Activated B cell treated with CpG ODN at 0.5 μM for 24 hours (primary cell): ENCODE measurements at regions not wholly inside any gene's neighbourhood (a gene's known extent, or its start where the extent isn't known, plus 50 kb on each side); places are given as distances from the start of the nearest gene placed in this dataset.

Experiments
- ATAC-seq: fragments of 200-7000 bp; cut with Tn5 transposase; one replicate; pipeline ENCODE4 v1.10.0; 2021; ENCODE audit warnings: low read depth, mild to moderate bottlenecking, moderate library complexity
- CTCF ChIA-PET: fragments of 350-600 bp; sonication (Branson Sonifier 250); formaldehyde crosslinking; loops from one replicate; lab custom pipeline; 2021; ENCODE audit warnings: antibody characterized with exemption; lab: Charles Lee
- POLR2A ChIA-PET: fragments of 350-600 bp; sonication (Branson Sonifier 250); formaldehyde crosslinking; loops from one replicate; lab custom pipeline; 2021; ENCODE audit warnings: antibody characterized with exemption; lab: Charles Lee
- DNase-seq: peaks from one replicate; pipeline ENCODE4 v3.0.0; 2022
- H3K27ac Mint-ChIP-seq: one replicate; pipeline ENCODE4 v1.8.0; 2020; ENCODE audit warnings: mixed read lengths
- H3K27me3 Mint-ChIP-seq: one replicate; pipeline ENCODE4 v1.8.0; 2021; ENCODE audit warnings: mixed read lengths
- H3K36me3 Mint-ChIP-seq: one replicate; pipeline ENCODE4 v1.8.0; 2021; ENCODE audit warnings: low read depth, mixed read lengths
- H3K4me1 Mint-ChIP-seq: one replicate; pipeline ENCODE4 v1.8.0; 2021; ENCODE audit warnings: mixed read lengths
- H3K4me3 Mint-ChIP-seq: one replicate; pipeline ENCODE4 v1.8.0; 2020; ENCODE audit warnings: mild to moderate bottlenecking, mixed read lengths
- H3K9me3 Mint-ChIP-seq: one replicate; pipeline ENCODE4 v1.8.0; 2020; ENCODE audit warnings: mixed read lengths
- CTCF ChIP-seq: fragments of 200-600 bp; IDR thresholded peaks from one replicate; pipeline ENCODE4 v1.8.0; 2022; ENCODE audit warnings: antibody characterized with exemption, mild to moderate bottlenecking
- intact Hi-C: fragments of 100-400 bp; cut with micrococcal nuclease; formaldehyde crosslinking; loops from one replicate; pipeline ENCODE4 v1.15.1; 2024

DNA sequence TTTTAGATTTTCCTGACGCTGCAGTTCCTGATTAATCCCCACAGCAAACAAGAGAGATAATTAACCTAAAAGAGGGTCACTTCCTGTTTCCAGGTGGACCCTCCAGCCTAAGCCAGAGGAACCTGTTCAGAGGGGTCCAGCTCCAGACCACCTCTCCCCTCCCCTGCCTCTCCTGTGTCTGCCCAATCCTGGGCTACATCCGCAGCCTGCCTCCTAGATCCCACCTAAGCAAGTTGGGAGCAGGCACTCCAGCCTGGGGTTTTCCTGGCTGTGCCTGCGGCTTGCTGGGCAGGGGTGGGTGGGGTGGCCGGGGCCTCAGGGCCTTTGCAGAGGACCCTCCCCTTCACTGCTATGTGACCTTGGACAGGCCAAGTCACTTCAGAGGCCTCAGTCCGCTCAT is 178.6 kb upstream of the LINGO1 start:
- Mint-ChIP-seq H3K4me1 (no peaks in the 10 kb centered on the region), H3K27me3 (peaks cover 13% of the 10 kb centered on the region), H3K27ac (no peak overlapping the region), H3K9me3 (no peaks in the 10 kb centered on the region), H3K4me3 (no peak overlapping the region), H3K36me3 (no peaks in the 10 kb centered on the region)
- intact Hi-C loops = no loop called here
- ChIA-PET POLR2A (no interaction called here), CTCF (no interaction called here)
- ATAC-seq (no peak), DNase-seq (no peak)
- no peak for TF ChIP-seq CTCF

DNA sequence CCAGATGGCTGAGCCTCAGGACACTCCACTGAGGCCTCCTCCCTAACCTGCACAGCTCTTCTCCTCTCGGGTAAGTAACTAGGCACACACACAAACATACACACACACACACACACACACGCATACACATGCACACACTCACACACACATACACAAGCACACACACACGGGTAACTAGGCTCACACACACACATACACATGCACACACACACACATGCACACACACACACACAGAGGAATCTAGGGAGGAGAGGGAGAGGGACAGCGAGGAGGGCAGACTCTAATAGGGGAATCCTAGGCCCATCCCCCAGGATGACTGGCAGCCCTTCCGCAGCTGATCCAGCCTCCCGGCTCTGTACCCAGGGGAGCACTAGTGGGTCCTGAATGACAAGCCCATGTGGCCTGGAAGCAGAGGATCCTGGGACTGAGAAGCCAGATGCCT is 177.4 kb upstream of the LINGO1 start:
- ChIA-PET CTCF (no interaction called here), POLR2A (no interaction called here)
- Mint-ChIP-seq H3K4me3 (no peak overlapping the region), H3K27ac (no peak overlapping the region), H3K9me3 (no peaks in the 10 kb centered on the region), H3K4me1 (no peaks in the 10 kb centered on the region), H3K27me3 (peaks cover 7% of the 10 kb centered on the region), H3K36me3 (no peaks in the 10 kb centered on the region)
- intact Hi-C loops = no loop called here
- ATAC-seq (no peak), DNase-seq (no peak)
- no peak for TF ChIP-seq CTCF

DNA sequence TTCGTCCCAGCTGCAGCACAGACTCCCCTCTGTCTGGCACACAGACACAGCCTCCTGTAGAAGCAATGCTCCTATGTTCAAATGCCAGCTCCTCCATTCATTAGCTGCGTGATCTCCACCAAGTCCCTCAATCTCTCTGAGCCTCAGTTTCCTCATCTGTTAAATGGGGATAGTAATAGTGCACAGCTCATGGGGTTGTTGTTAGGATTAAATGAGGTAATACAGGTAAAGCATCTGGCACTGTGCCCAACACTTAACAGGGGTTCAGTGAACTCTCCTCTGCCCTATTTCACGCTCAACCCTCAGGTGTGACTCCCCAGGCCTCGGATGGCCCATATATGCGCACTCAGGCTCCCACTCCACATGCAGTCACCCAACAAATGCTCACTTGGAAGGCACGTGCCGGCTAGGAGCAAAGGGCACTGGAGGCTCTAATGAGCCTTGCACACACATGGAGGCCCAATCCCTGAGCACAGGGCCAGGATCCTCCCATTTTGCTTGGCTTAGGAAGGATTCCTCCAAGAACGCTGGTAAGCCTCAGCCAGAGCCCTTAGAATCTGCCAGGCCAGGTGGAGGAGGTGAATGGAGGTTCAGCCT is 176.0 kb upstream of the LINGO1 start:
- no peaks in the 10 kb centered on the region for H3K36me3 Mint-ChIP-seq
- ATAC-seq (no peak), DNase-seq (no peak)
- ChIA-PET POLR2A (no interaction called here), CTCF (interaction anchor here (0.8 kb wide), 1 partner anchor 13 kb away, joined by 3 read pairs; no protein-coding TSS in a partner anchor)
- no peak overlapping the region for H3K27ac Mint-ChIP-seq
- no peaks in the 10 kb centered on the region for H3K4me1 Mint-ChIP-seq
- H3K4me3 Mint-ChIP-seq = no peak overlapping the region
- no peak for TF ChIP-seq CTCF
- intact Hi-C loops = no loop called here
- H3K9me3 Mint-ChIP-seq = no peaks in the 10 kb centered on the region
- peaks cover 8% of the 10 kb centered on the region for H3K27me3 Mint-ChIP-seq

GRCh38 chr15:77808075-77808474 is 175.4 kb upstream of the LINGO1 start:
- H3K4me1 Mint-ChIP-seq = no peaks in the 10 kb centered on the region

DNA sequence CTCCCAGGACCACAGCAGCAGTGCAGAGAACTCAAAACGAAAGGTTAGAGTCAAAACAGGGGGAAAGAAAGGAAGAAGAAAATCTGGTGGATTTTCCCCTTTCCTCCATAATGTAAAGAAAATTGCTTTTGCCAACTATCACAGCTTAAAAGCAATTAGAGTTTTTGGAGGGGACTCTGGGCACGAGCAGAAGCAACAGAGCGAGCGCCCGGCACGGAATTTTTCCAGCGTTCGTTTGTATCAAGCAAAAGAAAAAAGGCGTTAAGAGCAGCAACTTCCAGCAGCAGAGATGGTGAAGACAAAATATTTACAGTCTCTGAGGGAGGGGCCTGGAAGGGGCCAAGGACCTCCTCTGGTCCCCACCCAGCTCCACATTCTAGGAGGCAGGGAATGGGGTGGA is 174.9 kb upstream of the LINGO1 start:
- Mint-ChIP-seq H3K4me1 (no peaks in the 10 kb centered on the region), H3K27me3 (peaks cover 11% of the 10 kb centered on the region), H3K9me3 (no peaks in the 10 kb centered on the region), H3K36me3 (no peaks in the 10 kb centered on the region), H3K27ac (no peak overlapping the region), H3K4me3 (no peak overlapping the region)
- no peak for DNase-seq
- ChIA-PET CTCF (no interaction called here), POLR2A (no interaction called here)
- ATAC-seq = no peak
- intact Hi-C loops = no loop called here
- no peak for TF ChIP-seq CTCF

More at GRCh38 chr15:77808075-77808474, 175.4 kb upstream of the LINGO1 start:
- Mint-ChIP-seq H3K36me3 (no peaks in the 10 kb centered on the region), H3K4me3 (no peak overlapping the region), H3K27ac (no peak overlapping the region), H3K9me3 (no peaks in the 10 kb centered on the region), H3K27me3 (peaks cover 8% of the 10 kb centered on the region)
- intact Hi-C loops = no loop called here
- DNase-seq = no peak
- CTCF ChIA-PET = interaction anchor here (0.8 kb wide), 1 partner anchor 13 kb away, joined by 3 read pairs; no protein-coding TSS in a partner anchor
- no peak for TF ChIP-seq CTCF
- POLR2A ChIA-PET = no interaction called here
- no peak for ATAC-seq
